ENCODE measurements at regions not wholly inside any gene's neighbourhood (a gene's known extent, or its start where the extent isn't known, plus 50 kb on each side); places are given as distances from the start of the nearest gene placed in this dataset.

DNA sequence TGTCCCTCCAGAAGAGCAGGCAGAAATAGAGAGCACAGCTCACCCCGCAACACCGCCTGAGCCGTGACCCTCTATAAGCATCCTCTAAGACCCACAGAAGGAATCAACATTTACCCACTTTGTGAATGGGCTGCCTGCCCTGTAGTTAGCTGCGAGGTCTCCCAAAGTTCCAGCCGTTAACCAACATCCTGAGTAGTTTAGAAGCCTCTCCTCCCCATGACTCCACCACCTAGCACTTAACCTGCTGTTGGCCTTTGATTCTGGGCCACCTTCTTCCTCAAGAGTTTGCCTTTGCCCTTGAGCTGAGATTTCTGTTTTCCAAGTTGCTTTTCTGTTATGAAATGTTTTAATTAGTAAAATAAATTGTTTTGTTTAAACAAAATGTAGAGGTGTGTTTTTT, 75.8 kb downstream of the NUDT10 start:
- Histone ChIP-seq H3K9ac (no peak overlapping the region), H3K27me3 (ENCODE audit: insufficient read depth, low read depth) (no peaks in the 10 kb centered on the region), H3K4me1 (ENCODE audit: low read depth, poor library complexity, severe bottlenecking) (no peaks in the 10 kb centered on the region), H3K27ac (no peak overlapping the region), H3K4me2 (no peak overlapping the region), H3K79me2 (ENCODE audit: insufficient read depth, low read depth) (no peaks in the 10 kb centered on the region), H3K36me3 (ENCODE audit: insufficient read depth) (no peaks in the 10 kb centered on the region), H4K20me1 (ENCODE audit: insufficient read depth) (no peaks in the 10 kb centered on the region), H3K4me3 (IDR thresholded peaks at IDR 0.05; ENCODE audit: insufficient read depth, low read depth, low read length) (no peak overlapping the region), H2AFZ (ENCODE audit: low read depth) (no peak overlapping the region)
- TF ChIP-seq CTCF (conservative IDR thresholded peaks at IDR 0.05; ENCODE audit: low read depth, low read length): no peak

- no peak overlapping the region for H3K4me2 ChIP-seq
- H3K27me3 ChIP-seq (ENCODE audit: insufficient read depth, low read depth): no peaks in the 10 kb centered on the region
- no peak overlapping the region for H3K9ac ChIP-seq
- no peaks in the 10 kb centered on the region for H3K79me2 ChIP-seq (ENCODE audit: insufficient read depth, low read depth)
- no peaks in the 10 kb centered on the region for H4K20me1 ChIP-seq (ENCODE audit: insufficient read depth)
- H3K4me1 ChIP-seq (ENCODE audit: low read depth, poor library complexity, severe bottlenecking): no peaks in the 10 kb centered on the region
- no peak overlapping the region for H3K4me3 ChIP-seq (IDR thresholded peaks at IDR 0.05; ENCODE audit: insufficient read depth, low read depth, low read length)
- H3K36me3 ChIP-seq (ENCODE audit: insufficient read depth): no peaks in the 10 kb centered on the region
- no peak for TF ChIP-seq CTCF (conservative IDR thresholded peaks at IDR 0.05; ENCODE audit: low read depth, low read length)
- no peak overlapping the region for H2AFZ ChIP-seq (ENCODE audit: low read depth)
- no peak overlapping the region for H3K27ac ChIP-seq
Observed at GRCh38 chrX:51407520-51408409, 75.1 kb downstream of the NUDT10 start.

- no peaks in the 10 kb centered on the region for H3K4me1 ChIP-seq (ENCODE audit: low read depth, poor library complexity, severe bottlenecking)
- no peaks in the 10 kb centered on the region for H3K79me2 ChIP-seq (ENCODE audit: insufficient read depth, low read depth)
- no peak overlapping the region for H3K27ac ChIP-seq
- no peak for TF ChIP-seq CTCF (conservative IDR thresholded peaks at IDR 0.05; ENCODE audit: low read depth, low read length)
- H2AFZ ChIP-seq (ENCODE audit: low read depth): no peak overlapping the region
- no peaks in the 10 kb centered on the region for H3K27me3 ChIP-seq (ENCODE audit: insufficient read depth, low read depth)
- no peaks in the 10 kb centered on the region for H4K20me1 ChIP-seq (ENCODE audit: insufficient read depth)
- H3K36me3 ChIP-seq (ENCODE audit: insufficient read depth): no peaks in the 10 kb centered on the region
- no peak overlapping the region for H3K4me2 ChIP-seq
- H3K4me3 ChIP-seq (IDR thresholded peaks at IDR 0.05; ENCODE audit: insufficient read depth, low read depth, low read length): no peak overlapping the region
- no peak overlapping the region for H3K9ac ChIP-seq
Observed at GRCh38 chrX:51406688-51407519, 74.3 kb downstream of the NUDT10 start.

- Histone ChIP-seq H2AFZ (ENCODE audit: low read depth) (no peak overlapping the region), H3K79me2 (ENCODE audit: insufficient read depth, low read depth) (no peaks in the 10 kb centered on the region), H3K4me2 (no peak overlapping the region), H3K9ac (no peak overlapping the region), H3K4me3 (IDR thresholded peaks at IDR 0.05; ENCODE audit: insufficient read depth, low read depth, low read length) (no peak overlapping the region), H3K27ac (no peak overlapping the region), H3K4me1 (ENCODE audit: low read depth, poor library complexity, severe bottlenecking) (no peaks in the 10 kb centered on the region), H4K20me1 (ENCODE audit: insufficient read depth) (no peaks in the 10 kb centered on the region), H3K27me3 (ENCODE audit: insufficient read depth, low read depth) (no peaks in the 10 kb centered on the region), H3K36me3 (ENCODE audit: insufficient read depth) (no peaks in the 10 kb centered on the region)
- no peak for TF ChIP-seq CTCF (conservative IDR thresholded peaks at IDR 0.05; ENCODE audit: low read depth, low read length)
Observed at GRCh38 chrX:51404445-51404844, 71.8 kb downstream of the NUDT10 start.

Data from KMS-11 (cell line).